Stimulated activated CD4-positive, alpha-beta T cell treated with anti-CD3 and anti-CD28 coated beads, Interleukin-4, amount 100 ng/mL, for 24 hours (primary cell): ENCODE measurements at regions not wholly inside any gene's neighbourhood (a gene's known extent, or its start where the extent isn't known, plus 50 kb on each side); places are given as distances from the start of the nearest gene placed in this dataset.
"Not testable (repeated sequence)": the region's sequence is repeated elsewhere in the genome, so short reads cannot be mapped to it uniquely, and the experiment has no call there.

ENCODE experiments used
- DNase-seq: peaks from one replicate; pipeline ENCODE4 v3.0.0-alpha.2; 2020

GRCh38 chr6:145147559-145147958, 587.8 kb downstream of the EPM2A start:
- DNase-seq, result no peak

DNA sequence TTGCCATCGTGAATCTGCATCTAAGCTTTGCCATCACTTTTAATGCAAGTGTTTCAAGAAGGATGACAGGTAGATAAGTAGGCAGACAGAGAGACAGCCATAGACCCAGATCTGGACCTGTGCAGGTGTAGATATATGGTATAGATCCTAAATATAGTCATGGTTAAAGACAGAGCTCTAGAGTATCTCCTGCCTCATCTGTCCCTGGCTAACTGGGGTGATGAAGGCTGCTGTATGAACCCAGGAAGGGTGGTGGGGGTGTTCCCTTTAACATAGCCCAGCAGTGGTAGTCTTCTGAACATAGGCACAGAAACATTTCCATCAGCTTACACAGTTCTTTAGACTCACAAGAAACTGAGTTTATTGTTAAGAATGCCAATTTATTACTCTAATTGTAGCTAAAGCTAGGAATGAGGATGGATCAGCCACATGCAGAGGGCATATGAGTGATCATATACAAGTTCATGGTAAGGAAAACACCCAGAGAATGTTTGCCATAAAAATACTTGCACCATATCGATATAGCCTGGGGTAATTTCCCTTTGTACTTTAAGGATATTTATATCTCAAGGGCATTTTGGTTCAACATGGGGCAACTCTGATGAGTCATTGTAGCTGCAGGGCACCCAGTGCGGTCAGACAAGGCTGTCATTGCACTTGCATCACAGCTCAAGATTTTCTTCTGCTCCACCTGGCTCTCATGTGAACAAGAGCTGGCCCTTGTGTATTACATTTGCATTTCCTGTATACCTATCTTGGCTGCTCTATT, 587.2 kb downstream of the EPM2A start:
- DNase-seq, result no peak

GRCh38 chr6:145148776-145149175, 586.5 kb downstream of the EPM2A start:
- no peak for DNase-seq

GRCh38 chr6:145151624-145152023, 583.7 kb downstream of the EPM2A start:
- DNase-seq, result no peak

GRCh38 chr6:145153495-145153894, 581.8 kb downstream of the EPM2A start:
- DNase-seq, result no peak

DNA sequence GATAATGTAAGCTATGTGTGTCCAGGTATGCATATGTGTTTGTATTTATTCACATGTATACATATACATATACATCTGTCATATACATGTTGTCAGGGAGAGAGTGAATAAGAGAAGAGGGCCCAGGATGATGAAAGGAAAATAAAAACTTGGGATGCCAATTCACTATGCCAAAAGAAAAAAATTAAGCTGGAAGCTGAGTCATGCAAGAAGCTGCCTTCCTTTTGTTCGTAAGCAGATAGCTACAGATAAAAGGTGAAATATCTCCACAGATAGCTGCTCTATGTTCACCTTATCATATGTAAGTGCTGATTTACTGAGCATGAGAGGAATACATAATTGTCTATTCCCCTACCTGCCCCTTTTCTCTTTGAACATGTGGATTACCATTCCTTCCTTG, 579.9 kb downstream of the EPM2A start:
- no peak for DNase-seq

- DNase-seq, result no peak
Measured at GRCh38 chr6:145155873-145156782, 579.2 kb downstream of the EPM2A start.

- DNase-seq, result not testable (repeated sequence)
Measured at GRCh38 chr6:145158636-145159035, 576.7 kb downstream of the EPM2A start.

DNA sequence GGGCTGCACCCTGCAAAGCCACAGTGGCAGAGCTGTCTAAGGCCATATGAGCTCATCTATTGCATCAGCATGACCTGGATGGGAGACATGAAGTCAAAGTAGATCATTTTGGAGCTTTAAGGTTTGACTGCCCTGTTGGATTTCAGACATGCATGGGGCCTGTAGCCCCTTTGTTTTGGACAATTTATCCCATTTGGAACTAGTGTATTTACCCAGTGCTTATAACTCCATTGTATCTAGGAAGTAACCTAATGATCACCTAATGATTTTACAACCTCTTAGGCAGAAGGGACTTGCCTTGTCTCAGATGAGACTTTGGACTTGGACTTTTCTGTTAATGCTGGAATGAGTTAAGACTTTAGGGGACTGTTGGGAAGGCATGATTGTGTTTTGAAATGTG, 575.4 kb downstream of the EPM2A start:
- no peak for DNase-seq

- no peak for DNase-seq
Measured at GRCh38 chr6:145161501-145161900, 573.8 kb downstream of the EPM2A start.

- no peak for DNase-seq
Measured at GRCh38 chr6:145169726-145170224, 565.5 kb downstream of the EPM2A start.

GRCh38 chr6:145175470-145175869, 559.9 kb downstream of the EPM2A start:
- DNase-seq, result no peak

DNA sequence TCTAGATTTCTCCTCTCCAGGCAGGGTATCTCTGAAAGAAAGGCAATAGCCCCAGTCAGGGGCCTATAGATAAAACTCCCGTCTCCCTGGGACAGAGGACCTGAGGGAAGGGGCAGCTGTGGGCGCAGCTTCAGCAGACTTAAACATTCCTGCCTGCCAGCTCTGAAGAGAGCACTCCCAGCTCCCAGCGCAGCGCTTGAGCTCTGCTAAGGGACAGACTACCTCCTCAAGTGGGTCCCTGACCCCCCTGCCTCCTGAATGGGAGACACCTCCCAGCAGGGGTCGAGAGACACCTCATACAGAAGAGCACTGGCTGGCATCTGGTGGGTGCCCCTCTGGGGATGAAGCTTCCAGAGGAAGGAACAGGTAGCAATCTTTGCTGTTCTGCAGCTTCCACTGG, 556.9 kb downstream of the EPM2A start:
- no peak for DNase-seq

GRCh38 chr6:145187491-145188206, 547.7 kb downstream of the EPM2A start:
- DNase-seq, result no peak

DNA sequence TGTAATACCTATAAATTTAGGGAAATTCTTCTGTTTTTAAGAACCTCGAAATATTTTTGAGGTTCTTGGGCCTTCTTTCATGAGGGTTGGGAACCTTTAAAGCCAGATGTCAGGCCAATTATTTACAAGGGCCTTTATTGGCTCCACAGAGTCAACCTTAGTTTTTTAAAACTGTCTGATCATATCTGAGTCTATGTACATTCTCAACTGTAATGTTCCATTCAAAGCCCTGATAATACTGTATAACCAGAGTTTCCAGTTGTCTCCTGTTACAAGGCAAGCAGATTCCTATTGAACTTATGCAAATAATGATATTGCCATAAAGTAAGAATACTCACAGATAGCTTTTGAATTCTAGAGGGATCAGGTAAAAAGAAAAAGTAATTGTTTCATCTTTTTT, 545.5 kb downstream of the EPM2A start:
- no peak for DNase-seq

DNA sequence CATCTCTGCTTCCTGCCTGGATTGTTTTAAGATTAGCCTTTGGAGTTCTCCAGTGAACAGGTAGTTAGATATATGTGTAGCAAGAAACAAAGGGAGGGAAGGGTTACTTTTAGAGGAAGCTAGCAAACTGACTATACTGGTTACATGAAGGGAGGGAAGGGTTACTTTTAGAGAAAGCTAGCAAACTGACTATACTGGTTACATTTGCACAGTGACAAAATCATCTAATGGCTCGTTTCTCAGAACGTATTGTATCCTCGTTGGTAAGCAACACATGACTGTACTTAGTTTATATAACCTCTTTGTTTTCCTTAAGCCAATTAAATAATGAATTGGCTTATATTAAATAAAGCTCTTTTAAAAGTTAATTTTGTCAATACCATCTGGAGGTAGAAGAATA, 540.9 kb downstream of the EPM2A start:
- no peak for DNase-seq

DNA sequence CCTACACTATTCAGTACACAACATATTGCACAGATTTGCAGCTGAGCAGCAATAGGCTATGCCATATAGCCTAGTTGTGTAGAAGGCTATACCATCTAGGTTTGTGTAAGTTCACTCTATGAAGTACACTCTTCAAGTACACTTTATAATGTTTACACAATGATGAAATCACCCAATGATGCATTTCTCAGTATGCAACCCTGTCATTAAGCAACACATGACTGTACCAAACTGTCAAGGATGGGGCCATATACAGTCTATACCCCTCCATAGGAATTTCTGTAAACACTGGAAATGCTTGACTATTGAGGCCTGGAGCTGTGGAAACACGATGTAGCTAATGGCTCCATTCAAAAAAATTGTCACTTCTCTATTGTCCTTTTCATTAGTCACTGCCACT, 535.4 kb downstream of the EPM2A start:
- DNase-seq, result no peak

GRCh38 chr6:145204301-145204700, 531.0 kb downstream of the EPM2A start:
- DNase-seq, result no peak

- DNase-seq, result no peak
Measured at GRCh38 chr6:145206247-145206907, 528.9 kb downstream of the EPM2A start.

GRCh38 chr6:145208474-145208873, 526.8 kb downstream of the EPM2A start:
- no peak for DNase-seq

GRCh38 chr6:145209272-145209671, 526.0 kb downstream of the EPM2A start:
- DNase-seq, result no peak

DNA sequence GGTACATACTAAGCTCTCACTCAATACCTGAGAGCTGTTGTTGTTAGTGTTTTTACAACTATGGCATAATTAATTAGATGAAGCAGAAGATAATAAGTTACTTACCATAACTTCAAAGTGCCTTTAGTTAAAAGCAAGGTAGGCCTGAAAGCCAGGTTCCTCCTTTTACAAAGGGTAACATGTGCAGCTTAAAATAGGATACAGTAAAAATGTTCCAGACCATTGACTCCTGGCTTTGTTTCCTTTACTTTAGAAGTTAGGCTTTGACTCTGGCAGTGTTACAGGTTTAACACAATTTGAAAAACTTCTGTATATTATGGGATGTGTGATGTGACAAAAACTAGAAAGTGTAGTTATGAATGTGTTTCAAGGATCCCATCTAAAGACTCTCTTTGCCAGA, 522.5 kb downstream of the EPM2A start:
- no peak for DNase-seq

DNA sequence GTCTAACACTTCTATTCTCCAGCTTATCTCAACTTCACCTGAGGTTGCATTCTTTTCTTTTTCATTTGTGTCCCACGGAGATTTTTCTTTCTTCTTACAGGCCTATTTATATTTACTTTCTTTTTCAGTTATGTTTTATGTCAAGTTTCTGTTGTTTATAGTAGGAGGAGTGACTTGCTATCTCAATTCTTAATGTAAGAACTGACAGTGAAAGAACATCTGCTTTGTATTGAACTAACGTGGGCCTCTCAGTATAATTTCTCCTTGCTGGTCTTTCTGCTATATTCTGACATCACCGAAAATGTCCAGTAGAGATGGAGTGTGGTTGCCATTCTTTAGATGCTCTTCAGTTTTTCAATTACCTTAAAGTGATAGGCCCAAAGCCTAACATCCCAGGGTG, 521.7 kb downstream of the EPM2A start:
- DNase-seq, result no peak
